ENCODE measurements at regions not wholly inside any gene's neighbourhood (a gene's known extent, or its start where the extent isn't known, plus 50 kb on each side); places are given as distances from the start of the nearest gene placed in this dataset.

GRCh38 chr1:115404911-115405310 is 66.9 kb upstream of the NGF start:
- no peak for TF ChIP-seq POLR2A (IDR thresholded peaks at IDR 0.05)
- no peak for TF ChIP-seq POLR2AphosphoS5 (IDR thresholded peaks at IDR 0.05)
- no peak for TF ChIP-seq CTCF (IDR thresholded peaks at IDR 0.05 in 8 of 11, conservative IDR thresholded peaks at IDR 0.05 in 3 of 11)
